ENCODE measurements at regions not wholly inside any gene's neighbourhood (a gene's known extent, or its start where the extent isn't known, plus 50 kb on each side); places are given as distances from the start of the nearest gene placed in this dataset.

DNA sequence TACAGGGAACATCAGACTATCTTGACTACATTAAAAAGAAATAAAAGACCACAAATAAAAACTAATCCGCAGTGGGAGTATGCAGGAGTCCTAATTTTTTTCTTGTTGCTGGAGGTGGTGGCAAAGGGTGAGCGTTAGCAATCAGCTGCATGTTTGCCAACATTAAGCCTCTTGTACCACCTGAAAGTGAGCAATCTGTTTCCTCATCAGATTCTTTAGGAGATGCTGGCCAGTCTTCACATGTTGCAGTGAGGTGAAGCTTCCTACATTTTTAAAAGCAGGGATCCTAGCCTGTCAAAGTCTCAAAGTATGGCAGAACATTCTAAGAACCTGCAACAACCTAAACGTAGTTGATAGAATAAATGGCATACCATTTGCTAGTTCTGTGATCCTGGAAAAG is 162.2 kb upstream of the MEF2C start:
- H3K23me2 ChIP-seq (ENCODE audit: low read depth, low read length) = no peaks in the 10 kb centered on the region
- WGBS, 2 experiments (ENCODE audit: extremely low coverage in 1 of 2, insufficient coverage in 1 of 2, insufficient read length in 1 of 2, insufficient replicate concordance in 2 of 2, low coverage in 1 of 2, low lambda C conversion rate in 2 of 2, missing lambda C conversion rate in 1 of 2) = 75% methylated on average over 3 of the region's 3 CpGs; no CpG with 5 or more reads in 1 of the 2 experiments
- no peak overlapping the region for H3K23ac ChIP-seq (ENCODE audit: insufficient read length)
- H2BK15ac ChIP-seq (ENCODE audit: low read length) = no peak overlapping the region
- H3K4me1 ChIP-seq (replicated peaks in 1 of 4; ENCODE audit: control insufficient read depth in 3 of 4, insufficient read depth in 4 of 4, low read length in 3 of 4) = peaks cover 0 to 6% (median 3%) of the 10 kb centered on the region in 4 experiments; a peak in 3 of 7 replicates
- CTCF ChIA-PET (ENCODE audit: partially characterized antibody) = no interaction called here
- POLR2A ChIA-PET (ENCODE audit: partially characterized antibody) = no interaction called here
- no peak for DNase-seq (ENCODE audit: low read depth in 1 of 2, low spot score in 2 of 2)
- no peak overlapping the region for H3K56ac ChIP-seq (replicated peaks; ENCODE audit: insufficient read length, low read depth, low read length)
- peaks cover 0 to 1% (median 0%) of the 10 kb centered on the region in 4 experiments; a peak in 1 of 7 replicates for H3K27me3 ChIP-seq (replicated peaks in 1 of 4; ENCODE audit: control insufficient read depth in 3 of 4, extremely low read depth in 1 of 4, insufficient read depth in 3 of 4, low read length in 3 of 4)
- TF ChIP-seq, protein P1, sequence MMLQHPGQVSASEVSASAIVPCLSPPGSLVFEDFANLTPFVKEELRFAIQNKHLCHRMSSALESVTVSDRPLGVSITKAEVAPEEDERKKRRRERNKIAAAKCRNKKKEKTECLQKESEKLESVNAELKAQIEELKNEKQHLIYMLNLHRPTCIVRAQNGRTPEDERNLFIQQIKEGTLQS (IDR thresholded peaks at IDR 0.05; ENCODE audit: insufficient read depth, low read depth, low read length) = no peak
- TF ChIP-seq RAD21 (IDR thresholded peaks at IDR 0.05 in 1 of 2, conservative IDR thresholded peaks at IDR 0.05 in 1 of 2; ENCODE audit: low read depth in 2 of 2, low read length in 2 of 2) = no peak
- TF ChIP-seq POLR2A (IDR thresholded peaks at IDR 0.05; ENCODE audit: control extremely low read depth in 1 of 2, low read depth in 2 of 2, low read length in 2 of 2) = no peak
- TF ChIP-seq SIRT6 (IDR thresholded peaks at IDR 0.05; ENCODE audit: low read length) = no peak
- no peak for TF ChIP-seq SIX5 (IDR thresholded peaks at IDR 0.05; ENCODE audit: low read depth, low read length)
- TF ChIP-seq CHD2 (IDR thresholded peaks at IDR 0.05; ENCODE audit: low read length) = no peak
- H3K79me1 ChIP-seq (ENCODE audit: low read depth, low read length) = no peaks in the 10 kb centered on the region
- H3K9ac ChIP-seq (replicated peaks in 1 of 4; ENCODE audit: extremely low read depth in 1 of 4, low read depth in 3 of 4, low read length in 3 of 4) = no peak overlapping the region
- no peak overlapping the region for H2AFZ ChIP-seq (ENCODE audit: low read length)
- no peak overlapping the region for H3K4me2 ChIP-seq (ENCODE audit: insufficient read depth in 1 of 2, low read depth in 2 of 2, low read length in 2 of 2)
- H3K27ac ChIP-seq (ENCODE audit: low read depth, low read length) = no peak overlapping the region
- no peak overlapping the region for H3K4me3 ChIP-seq (ENCODE audit: extremely low read depth in 1 of 4, insufficient read depth in 2 of 4, low read depth in 3 of 4, low read length in 4 of 4)
- no peak overlapping the region for H2BK5ac ChIP-seq (ENCODE audit: low read depth, low read length)
- H3K9me3 ChIP-seq (ENCODE audit: insufficient read depth in 2 of 2, low read depth in 1 of 2, low read length in 1 of 2) = peaks cover 5 to 9% of the 10 kb centered on the region in 2 experiments; a peak in 1 of 4 replicates
- no peak overlapping the region for H2AK5ac ChIP-seq (ENCODE audit: low read depth, low read length)
- H3K18ac ChIP-seq (ENCODE audit: extremely low read depth, low read length) = no peak overlapping the region
- no peak overlapping the region for H2BK120ac ChIP-seq (replicated peaks; ENCODE audit: low read depth, low read length)
- no peak overlapping the region for H4K91ac ChIP-seq (replicated peaks; ENCODE audit: insufficient read length, low read length)
- no peak overlapping the region for H2BK12ac ChIP-seq (ENCODE audit: low read depth, low read length)
- no peak for FAIRE-seq
- H4K5ac ChIP-seq (ENCODE audit: insufficient read length, low read depth, low read length) = no peak overlapping the region
- H3K36me3 ChIP-seq (ENCODE audit: control insufficient read depth in 2 of 4, insufficient read depth in 4 of 4, low read length in 3 of 4) = peaks cover 0 to 4% (median 0%) of the 10 kb centered on the region in 4 experiments; a peak in 1 of 8 replicates
- no peaks in the 10 kb centered on the region for H3K79me2 ChIP-seq (ENCODE audit: control insufficient read depth in 1 of 2, insufficient read depth in 2 of 2, low read length in 2 of 2)
- no peak overlapping the region for H3K14ac ChIP-seq (ENCODE audit: insufficient read length)
- no peaks in the 10 kb centered on the region for H4K20me1 ChIP-seq (replicated peaks in 1 of 2; ENCODE audit: control insufficient read depth in 1 of 2, insufficient read depth in 2 of 2, low read length in 2 of 2)
- H4K8ac ChIP-seq (ENCODE audit: extremely low read depth, insufficient read depth, low read length) = no peak overlapping the region
- H3K4ac ChIP-seq (replicated peaks; ENCODE audit: insufficient read length, low read depth, low read length) = no peak overlapping the region
- no peak overlapping the region for H2BK20ac ChIP-seq (ENCODE audit: low read length)
